H1 (cell line): ENCODE measurements at regions not wholly inside any gene's neighbourhood (a gene's known extent, or its start where the extent isn't known, plus 50 kb on each side); places are given as distances from the start of the nearest gene placed in this dataset.
A peak's percentile ranks its signal among the peaks of the same experiment; 100 is the strongest.

ENCODE experiments used
- CTCF ChIA-PET: fragments of 300-600 bp; sonication (Branson Sonifier 250); formaldehyde crosslinking; loops from one replicate; lab custom pipeline; 2021; ENCODE audit not compliant: partially characterized antibody; lab: Charles Lee
- POLR2A ChIA-PET: fragments of 300-600 bp; sonication (Branson Sonifier 250); formaldehyde crosslinking; loops from one replicate; lab custom pipeline; 2021; ENCODE audit warnings: inconsistent platforms; ENCODE audit not compliant: partially characterized antibody; lab: Charles Lee
- DNase-seq, 2 experiments: peaks; one replicate each; pipeline versions ENCODE4 v3.0.0 to v3.0.0-alpha.2; 2010 to 2022; ENCODE audit warnings: low spot score in 2 of 2, low read depth in 1 of 2, mixed read lengths in 1 of 2
- FAIRE-seq: peaks from 2 replicates; lab custom pipeline; 2011; peaks lifted over from hg19 to GRCh38; lab: Jason Lieb, UNC
- H2AFZ ChIP-seq: 2 replicates; pipeline ENCODE4 v1.8.1; 2012; ENCODE audit warnings: low read length, inconsistent platforms
- H2AK5ac ChIP-seq: 2 replicates; pipeline ENCODE4 v1.6.1; 2013; ENCODE audit warnings: low read depth, low read length
- H2BK120ac ChIP-seq: replicated peaks from 2 replicates; pipeline ENCODE3; 2013; ENCODE audit warnings: low read depth, low read length, inconsistent platforms
- H2BK12ac ChIP-seq: 2 replicates; pipeline ENCODE4 v1.6.1; 2013; ENCODE audit warnings: low read depth, low read length
- H2BK15ac ChIP-seq: 2 replicates; pipeline ENCODE4 v1.6.1; 2013; ENCODE audit warnings: low read length
- H2BK20ac ChIP-seq: 2 replicates; pipeline ENCODE4 v1.6.1; 2013; ENCODE audit warnings: low read length
- H2BK5ac ChIP-seq: 2 replicates; pipeline ENCODE4 v1.6.1; 2013; ENCODE audit warnings: low read depth, low read length
- H3K14ac ChIP-seq: 2 replicates; pipeline ENCODE4 v1.6.1; 2013; ENCODE audit warnings: inconsistent platforms; ENCODE audit not compliant: insufficient read length
- H3K18ac ChIP-seq: 2 replicates; pipeline ENCODE4 v1.6.1; 2013; ENCODE audit warnings: low read length; ENCODE audit errors: extremely low read depth
- H3K23ac ChIP-seq: 2 replicates; pipeline ENCODE4 v1.6.1; 2013; ENCODE audit warnings: inconsistent platforms; ENCODE audit not compliant: insufficient read length
- H3K23me2 ChIP-seq: 2 replicates; pipeline ENCODE4 v1.6.1; 2013; ENCODE audit warnings: low read depth, low read length
- H3K27ac ChIP-seq: 2 replicates; pipeline ENCODE4 v1.6.1; 2011; ENCODE audit warnings: low read depth, low read length, inconsistent platforms
- H3K27me3 ChIP-seq, 4 experiments: replicated peaks in 1 of 4; 1 replicate in 1 of 4; 2 replicates in 3 of 4; pipeline versions ENCODE4 v1.6.1 to v1.8.1; 2011 to 2013; ENCODE audit warnings: low read length in 3 of 4, mild to moderate bottlenecking in 3 of 4, inconsistent platforms in 2 of 4, mixed read lengths in 2 of 4, moderate library complexity in 1 of 4; ENCODE audit not compliant: control insufficient read depth in 3 of 4, insufficient read depth in 3 of 4; ENCODE audit errors: extremely low read depth in 1 of 4
- H3K36me3 ChIP-seq, 4 experiments: 2 replicates each; pipeline versions ENCODE4 v1.6.1 to v1.8.1; 2011 to 2013; ENCODE audit warnings: mild to moderate bottlenecking in 4 of 4, low read length in 3 of 4, moderate library complexity in 2 of 4, control low read depth in 1 of 4, inconsistent platforms in 1 of 4; ENCODE audit not compliant: insufficient read depth in 4 of 4, control insufficient read depth in 2 of 4
- H3K4ac ChIP-seq: replicated peaks from 2 replicates; pipeline ENCODE3; 2013; ENCODE audit warnings: low read length, low read depth, mixed read lengths, inconsistent platforms; ENCODE audit not compliant: insufficient read length
- H3K4me1 ChIP-seq, 4 experiments: replicated peaks in 1 of 4; 1 replicate in 1 of 4; 2 replicates in 3 of 4; pipeline versions ENCODE4 v1.6.1 to v1.8.1; 2011 to 2013; ENCODE audit warnings: low read length in 3 of 4, inconsistent platforms in 2 of 4, mixed read lengths in 1 of 4; ENCODE audit not compliant: insufficient read depth in 4 of 4, control insufficient read depth in 3 of 4
- H3K4me2 ChIP-seq, 2 experiments: 2 replicates each; pipeline versions ENCODE4 v1.6.1 to v1.8.1; 2011 to 2013; ENCODE audit warnings: low read depth in 2 of 2, low read length in 2 of 2, control low read depth in 1 of 2, inconsistent platforms in 1 of 2, mild to moderate bottlenecking in 1 of 2; ENCODE audit not compliant: insufficient read depth in 1 of 2
- H3K4me3 ChIP-seq, 4 experiments: fragments of 200-600, 300-600 bp in 1 of 4; sonication (generic), shearing (Covaris generic), sonication (Bioruptor Twin) in 1 of 4; 2 replicates each; pipeline versions ENCODE4 v1.5.1 to v1.8.1; 2011 to 2016; ENCODE audit warnings: low read length in 4 of 4, low read depth in 3 of 4, control low read depth in 2 of 4, inconsistent platforms in 2 of 4, mild to moderate bottlenecking in 2 of 4, mixed read lengths in 1 of 4, moderate library complexity in 1 of 4; ENCODE audit not compliant: insufficient read depth in 2 of 4; ENCODE audit errors: extremely low read depth in 1 of 4
- H3K56ac ChIP-seq: replicated peaks from 2 replicates; pipeline ENCODE3; 2013; ENCODE audit warnings: low read depth, mild to moderate bottlenecking, mixed read lengths, low read length, inconsistent platforms; ENCODE audit not compliant: insufficient read length
- H3K79me1 ChIP-seq: 2 replicates; pipeline ENCODE4 v1.6.1; 2013; ENCODE audit warnings: low read depth, low read length, control low read depth
- H3K79me2 ChIP-seq, 2 experiments: 2 replicates each; pipeline versions ENCODE4 v1.6.1 to v1.8.1; 2012 to 2013; ENCODE audit warnings: low read length in 2 of 2, mild to moderate bottlenecking in 2 of 2, inconsistent platforms in 1 of 2; ENCODE audit not compliant: insufficient read depth in 2 of 2, control insufficient read depth in 1 of 2
- H3K9ac ChIP-seq, 4 experiments: replicated peaks in 1 of 4; 1 replicate in 1 of 4; 2 replicates in 3 of 4; pipeline versions ENCODE4 v1.6.1 to v1.8.1; 2011 to 2013; ENCODE audit warnings: low read depth in 3 of 4, low read length in 3 of 4, control low read depth in 2 of 4, mild to moderate bottlenecking in 2 of 4, moderate library complexity in 2 of 4, inconsistent platforms in 1 of 4; ENCODE audit errors: extremely low read depth in 1 of 4
- H3K9me3 ChIP-seq, 2 experiments: 2 replicates each; pipeline versions ENCODE4 v1.6.1 to v1.8.1; 2012 to 2013; ENCODE audit warnings: mild to moderate bottlenecking in 2 of 2, moderate library complexity in 2 of 2, control low read depth in 1 of 2, inconsistent platforms in 1 of 2, low read depth in 1 of 2, low read length in 1 of 2, mixed read lengths in 1 of 2; ENCODE audit not compliant: insufficient read depth in 2 of 2
- H4K20me1 ChIP-seq, 2 experiments: replicated peaks in 1 of 2; 2 replicates each; pipeline versions ENCODE3 to v1.8.1; 2011 to 2013; ENCODE audit warnings: inconsistent platforms in 2 of 2, low read length in 2 of 2, mild to moderate bottlenecking in 1 of 2; ENCODE audit not compliant: insufficient read depth in 2 of 2, control insufficient read depth in 1 of 2
- H4K5ac ChIP-seq: 2 replicates; pipeline ENCODE4 v1.6.1; 2013; ENCODE audit warnings: low read length, low read depth, mixed read lengths, inconsistent platforms; ENCODE audit not compliant: insufficient read length
- H4K8ac ChIP-seq: 2 replicates; pipeline ENCODE4 v1.8.0; 2013; ENCODE audit warnings: mild to moderate bottlenecking, moderate library complexity, low read length, inconsistent platforms; ENCODE audit not compliant: insufficient read depth; ENCODE audit errors: extremely low read depth
- H4K91ac ChIP-seq: replicated peaks from 2 replicates; pipeline ENCODE3; 2013; ENCODE audit warnings: low read length, mixed read lengths, inconsistent platforms; ENCODE audit not compliant: insufficient read length
- ASH2L ChIP-seq: fragments of 200-600, 300-600 bp; sonication (generic); IDR thresholded peaks from one replicate; pipeline ENCODE4 v1.7.1; 2017; ENCODE audit warnings: low read length
- CREB1 ChIP-seq: IDR thresholded peaks from 2 replicates; pipeline ENCODE4 v1.6.1; 2012; ENCODE audit warnings: inconsistent platforms
- EGR1 ChIP-seq: IDR thresholded peaks from 2 replicates; pipeline ENCODE4 v1.6.1; 2011; ENCODE audit warnings: low read depth, low read length, borderline replicate concordance
- GABPA ChIP-seq: IDR thresholded peaks from 2 replicates; pipeline ENCODE4 v1.6.1; 2011; ENCODE audit warnings: mild to moderate bottlenecking, low read length, moderate library complexity, borderline replicate concordance; ENCODE audit not compliant: insufficient read depth
- HDAC2 ChIP-seq, 2 experiments: fragments of 300-600 bp in 1 of 2; sonication (generic) in 1 of 2; IDR thresholded peaks; 2 replicates each; pipeline ENCODE4 v1.6.1; 2011 to 2012; ENCODE audit warnings: low read depth in 2 of 2, low read length in 2 of 2, mild to moderate bottlenecking in 2 of 2, moderate library complexity in 2 of 2, borderline replicate concordance in 1 of 2, inconsistent platforms in 1 of 2
- MAFK ChIP-seq: IDR thresholded peaks from 2 replicates; pipeline ENCODE4 v1.6.1; 2012; ENCODE audit warnings: low read depth, mild to moderate bottlenecking, improper control_type of control experiment, low read length
- RAD21 ChIP-seq, 2 experiments: IDR thresholded peaks in 1 of 2; conservative IDR thresholded peaks in 1 of 2; 2 replicates each; pipeline ENCODE4 v1.6.1; 2011; ENCODE audit warnings: low read depth in 2 of 2, low read length in 2 of 2, improper control_type of control experiment in 1 of 2, inconsistent platforms in 1 of 2, mild to moderate bottlenecking in 1 of 2, moderate library complexity in 1 of 2
- TEAD4 ChIP-seq: IDR thresholded peaks from 2 replicates; pipeline ENCODE4 v1.6.1; 2012; ENCODE audit warnings: low read depth, low read length, inconsistent platforms, mixed read lengths
- WGBS, 2 experiments: shearing (Covaris generic) in 1 of 2; methylation state at CpG; one replicate each; pipeline versions ENCODE4 v1.1.6 to v1.1.7; 2013 to 2015; ENCODE audit warnings: low lambda C conversion rate in 2 of 2, mixed read lengths in 2 of 2, inconsistent platforms in 1 of 2, low coverage in 1 of 2, missing lambda C conversion rate in 1 of 2; ENCODE audit not compliant: insufficient replicate concordance in 2 of 2, insufficient coverage in 1 of 2, insufficient read length in 1 of 2; ENCODE audit errors: extremely low coverage in 1 of 2, missing lambda C conversion rate in 1 of 2; 5-methylcytosine and 5-hydroxymethylcytosine counted together
- TF ChIP-seq, protein P1 (sequence below), 3 experiments: IDR thresholded peaks; 1 replicate in 2 of 3; 2 replicates in 1 of 3; pipeline versions ENCODE4 v1.5.1 to v1.6.1; 2011; ENCODE audit warnings: low read length in 3 of 3, mild to moderate bottlenecking in 3 of 3, inconsistent platforms in 2 of 3, low read depth in 1 of 3, moderate library complexity in 1 of 3; ENCODE audit not compliant: insufficient read depth in 1 of 3; ENCODE audit errors: control extremely low read depth in 1 of 3

- Histone ChIP-seq H2AK5ac (no peak overlapping the region), H3K9ac (no peak overlapping the region), H2AFZ (no peak overlapping the region), H3K56ac (no peak overlapping the region), H3K23ac (no peak overlapping the region), H4K91ac (no peak overlapping the region), H3K27me3 (no peaks in the 10 kb centered on the region), H3K4me1 (peaks cover 2 to 11% (median 6%) of the 10 kb centered on the region in 4 experiments; a peak in 3 of 7 replicates), H3K14ac (no peak overlapping the region), H2BK12ac (peak overlapping the region; percentile 10; the same call in 1 of the 2 replicates), H3K79me1 (no peaks in the 10 kb centered on the region), H3K4me2 (no peak overlapping the region), H2BK120ac (no peak overlapping the region), H3K79me2 (no peaks in the 10 kb centered on the region), H2BK5ac (no peak overlapping the region), H3K23me2 (peaks cover 2% of the 10 kb centered on the region), H3K36me3 (no peaks in the 10 kb centered on the region; a peak in 1 of 8 replicates), H2BK15ac (no peak overlapping the region), H4K8ac (no peak overlapping the region), H3K27ac (no peak overlapping the region), H2BK20ac (0 out of 2 replicates have a peak overlapping the region, but pooled peaks have one; percentile 24), H4K5ac (no peak overlapping the region), H3K4me3 (no peak overlapping the region), H4K20me1 (no peaks in the 10 kb centered on the region), H3K4ac (no peak overlapping the region), H3K18ac (no peak overlapping the region; the same call in 1 of the 2 replicates), H3K9me3 (no peaks in the 10 kb centered on the region)
- FAIRE-seq (peak; percentile 88), DNase-seq (no peak)
- ChIA-PET CTCF (interaction anchor here (0.7 to 2.4 kb wide), 12 partner anchors 9 to 775 kb away, joined by 3 to 16 read pairs (median 4); no protein-coding TSS in a partner anchor), POLR2A (no interaction called here)
- peak; percentile 45 to 58 for TF ChIP-seq RAD21 (IDR thresholded peaks at IDR 0.05 in 1 of 2, conservative IDR thresholded peaks at IDR 0.05 in 1 of 2; ENCODE audit: low read depth in 2 of 2, low read length in 2 of 2)
- TF ChIP-seq MAFK, result no peak
- no peak for TF ChIP-seq GABPA
- TF ChIP-seq, protein P1, sequence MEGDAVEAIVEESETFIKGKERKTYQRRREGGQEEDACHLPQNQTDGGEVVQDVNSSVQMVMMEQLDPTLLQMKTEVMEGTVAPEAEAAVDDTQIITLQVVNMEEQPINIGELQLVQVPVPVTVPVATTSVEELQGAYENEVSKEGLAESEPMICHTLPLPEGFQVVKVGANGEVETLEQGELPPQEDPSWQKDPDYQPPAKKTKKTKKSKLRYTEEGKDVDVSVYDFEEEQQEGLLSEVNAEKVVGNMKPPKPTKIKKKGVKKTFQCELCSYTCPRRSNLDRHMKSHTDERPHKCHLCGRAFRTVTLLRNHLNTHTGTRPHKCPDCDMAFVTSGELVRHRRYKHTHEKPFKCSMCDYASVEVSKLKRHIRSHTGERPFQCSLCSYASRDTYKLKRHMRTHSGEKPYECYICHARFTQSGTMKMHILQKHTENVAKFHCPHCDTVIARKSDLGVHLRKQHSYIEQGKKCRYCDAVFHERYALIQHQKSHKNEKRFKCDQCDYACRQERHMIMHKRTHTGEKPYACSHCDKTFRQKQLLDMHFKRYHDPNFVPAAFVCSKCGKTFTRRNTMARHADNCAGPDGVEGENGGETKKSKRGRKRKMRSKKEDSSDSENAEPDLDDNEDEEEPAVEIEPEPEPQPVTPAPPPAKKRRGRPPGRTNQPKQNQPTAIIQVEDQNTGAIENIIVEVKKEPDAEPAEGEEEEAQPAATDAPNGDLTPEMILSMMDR (IDR thresholded peaks at IDR 0.05; ENCODE audit: control extremely low read depth in 1 of 3, insufficient read depth in 1 of 3, low read depth in 1 of 3, low read length in 3 of 3), result peak; percentile 33 to 71 (median 44); a peak in 3 of 4 replicates
- TF ChIP-seq ASH2L, result no peak
- TF ChIP-seq EGR1, result no peak
- no peak for TF ChIP-seq CREB1
- 0 out of 2 replicates have a peak, but pooled peaks have one; percentile 22 for TF ChIP-seq TEAD4
- TF ChIP-seq HDAC2 (IDR thresholded peaks at IDR 0.05; ENCODE audit: borderline replicate concordance in 1 of 2, low read depth in 2 of 2, low read length in 2 of 2), result no peak
- WGBS, 2 experiments, result 52% methylated on average over 5 of the region's 5 CpGs; no CpG with 5 or more reads in 1 of the 2 experiments
These were observed 347.0 kb downstream of the NEK10 start for GRCh38 chr3:27022096-27022761.
